Osteoblast (primary cell): ENCODE measurements at regions not wholly inside any gene's neighbourhood (a gene's known extent, or its start where the extent isn't known, plus 50 kb on each side); places are given as distances from the start of the nearest gene placed in this dataset.
A peak's percentile ranks its signal among the peaks of the same experiment; 100 is the strongest.

Source experiments
- DNase-seq: peaks from one replicate; pipeline ENCODE4 v3.0.0; 2011; ENCODE audit warnings: low spot score, mixed read lengths; ENCODE audit not compliant: insufficient read length; ENCODE audit errors: missing footprints
- H2AFZ ChIP-seq: 2 replicates; pipeline ENCODE4 v1.6.0; 2011; ENCODE audit warnings: mild to moderate bottlenecking, low read length
- H3K27ac ChIP-seq: 2 replicates; pipeline ENCODE4 v1.5.1; 2011; ENCODE audit warnings: mild to moderate bottlenecking, low read depth, low read length, moderate library complexity
- H3K27me3 ChIP-seq: 2 replicates; pipeline ENCODE4 v1.6.0; 2012; ENCODE audit warnings: mild to moderate bottlenecking, control low read depth, inconsistent platforms, low read length, moderate library complexity; ENCODE audit not compliant: insufficient read depth
- H3K36me3 ChIP-seq: 2 replicates; pipeline ENCODE4 v1.5.1; 2011; ENCODE audit warnings: mild to moderate bottlenecking, low read length, control low read depth, moderate library complexity; ENCODE audit not compliant: insufficient read depth
- H3K4me1 ChIP-seq: 2 replicates; pipeline ENCODE4 v1.5.1; 2011; ENCODE audit warnings: mild to moderate bottlenecking, low read length, control low read depth, moderate library complexity; ENCODE audit not compliant: insufficient read depth
- H3K4me2 ChIP-seq: 2 replicates; pipeline ENCODE4 v1.6.0; 2011; ENCODE audit warnings: mild to moderate bottlenecking, low read length; ENCODE audit not compliant: insufficient read depth
- H3K4me3 ChIP-seq: fragments of 200-600 bp; sonication (generic); 3 replicates; pipeline ENCODE4 v1.5.1; 2012; ENCODE audit warnings: mild to moderate bottlenecking, low read length, inconsistent platforms; ENCODE audit not compliant: insufficient read depth
- H3K79me2 ChIP-seq: 2 replicates; pipeline ENCODE4 v1.6.0; 2012; ENCODE audit warnings: mild to moderate bottlenecking, low read length, control low read depth, inconsistent platforms; ENCODE audit not compliant: insufficient read depth
- H3K9me3 ChIP-seq: 2 replicates; pipeline ENCODE4 v1.5.1; 2011; ENCODE audit warnings: low read depth, low read length, control low read depth
- H4K20me1 ChIP-seq: 2 replicates; pipeline ENCODE4 v1.6.0; 2012; ENCODE audit warnings: mild to moderate bottlenecking, low read length, control low read depth; ENCODE audit not compliant: insufficient read depth
- TF ChIP-seq, protein P1 (sequence below): IDR thresholded peaks from 2 replicates; pipeline ENCODE4 v1.5.1; 2011; ENCODE audit warnings: mild to moderate bottlenecking, low read depth, low read length, moderate library complexity; ENCODE audit errors: extremely low read depth

DNA sequence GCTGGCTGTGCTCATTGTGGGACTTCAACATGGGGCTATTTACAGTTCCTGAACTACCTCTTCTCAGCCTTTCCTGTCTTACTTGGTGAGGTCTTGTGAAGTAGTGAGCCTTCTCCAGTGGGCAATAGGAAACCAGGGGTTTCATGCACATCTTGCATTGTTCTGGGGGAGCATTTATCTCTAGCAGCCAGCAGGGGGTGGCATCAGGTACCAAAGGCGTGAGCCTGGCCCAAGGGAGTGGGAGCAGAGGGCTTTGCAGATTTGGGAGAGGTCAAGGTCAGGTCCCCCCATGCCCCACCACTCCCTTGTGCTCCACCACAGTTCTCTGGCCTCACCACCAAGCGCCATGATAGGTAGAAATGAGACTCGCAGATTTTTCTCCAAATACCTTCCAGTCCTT is 85.4 kb upstream of the NPTX2 start:
- Histone ChIP-seq H3K9me3 (no peaks in the 10 kb centered on the region), H3K36me3 (no peaks in the 10 kb centered on the region), H3K4me1 (no peaks in the 10 kb centered on the region), H2AFZ (no peak overlapping the region), H4K20me1 (no peaks in the 10 kb centered on the region), H3K27me3 (no peaks in the 10 kb centered on the region), H3K4me2 (no peak overlapping the region), H3K27ac (no peak overlapping the region), H3K4me3 (no peak overlapping the region), H3K79me2 (no peaks in the 10 kb centered on the region)
- DNase-seq: no peak
- TF ChIP-seq, protein P1, sequence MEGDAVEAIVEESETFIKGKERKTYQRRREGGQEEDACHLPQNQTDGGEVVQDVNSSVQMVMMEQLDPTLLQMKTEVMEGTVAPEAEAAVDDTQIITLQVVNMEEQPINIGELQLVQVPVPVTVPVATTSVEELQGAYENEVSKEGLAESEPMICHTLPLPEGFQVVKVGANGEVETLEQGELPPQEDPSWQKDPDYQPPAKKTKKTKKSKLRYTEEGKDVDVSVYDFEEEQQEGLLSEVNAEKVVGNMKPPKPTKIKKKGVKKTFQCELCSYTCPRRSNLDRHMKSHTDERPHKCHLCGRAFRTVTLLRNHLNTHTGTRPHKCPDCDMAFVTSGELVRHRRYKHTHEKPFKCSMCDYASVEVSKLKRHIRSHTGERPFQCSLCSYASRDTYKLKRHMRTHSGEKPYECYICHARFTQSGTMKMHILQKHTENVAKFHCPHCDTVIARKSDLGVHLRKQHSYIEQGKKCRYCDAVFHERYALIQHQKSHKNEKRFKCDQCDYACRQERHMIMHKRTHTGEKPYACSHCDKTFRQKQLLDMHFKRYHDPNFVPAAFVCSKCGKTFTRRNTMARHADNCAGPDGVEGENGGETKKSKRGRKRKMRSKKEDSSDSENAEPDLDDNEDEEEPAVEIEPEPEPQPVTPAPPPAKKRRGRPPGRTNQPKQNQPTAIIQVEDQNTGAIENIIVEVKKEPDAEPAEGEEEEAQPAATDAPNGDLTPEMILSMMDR: no peak

DNA sequence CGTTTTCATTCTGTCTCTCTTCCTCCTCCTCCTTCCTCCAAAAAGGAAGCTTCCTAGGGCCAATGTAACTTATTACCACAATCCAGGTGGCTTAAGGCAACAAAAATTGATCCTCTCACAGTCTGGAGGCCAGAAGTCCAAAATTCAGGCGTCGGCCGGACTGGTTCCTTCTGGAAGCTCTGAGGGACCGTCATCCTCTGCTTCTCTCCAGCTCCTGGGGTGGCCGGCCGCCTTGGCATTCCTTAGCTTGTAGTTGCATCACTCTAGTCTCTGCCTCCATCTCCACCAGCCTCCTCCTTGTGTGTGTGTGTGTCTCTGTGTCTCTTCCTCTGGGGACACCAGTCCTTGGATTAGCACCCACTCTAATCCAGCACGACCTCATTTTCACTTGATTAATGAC is 89.0 kb upstream of the NPTX2 start:
- TF ChIP-seq, protein P1: no peak
- no peaks in the 10 kb centered on the region for H3K9me3 ChIP-seq
- no peaks in the 10 kb centered on the region for H3K27me3 ChIP-seq
- no peaks in the 10 kb centered on the region for H3K36me3 ChIP-seq
- H3K79me2 ChIP-seq: no peaks in the 10 kb centered on the region
- H2AFZ ChIP-seq: no peak overlapping the region
- H3K4me1 ChIP-seq: no peaks in the 10 kb centered on the region
- no peaks in the 10 kb centered on the region for H4K20me1 ChIP-seq
- H3K4me3 ChIP-seq: no peak overlapping the region
- DNase-seq: no peak
- no peak overlapping the region for H3K4me2 ChIP-seq
- H3K27ac ChIP-seq: no peak overlapping the region

DNA sequence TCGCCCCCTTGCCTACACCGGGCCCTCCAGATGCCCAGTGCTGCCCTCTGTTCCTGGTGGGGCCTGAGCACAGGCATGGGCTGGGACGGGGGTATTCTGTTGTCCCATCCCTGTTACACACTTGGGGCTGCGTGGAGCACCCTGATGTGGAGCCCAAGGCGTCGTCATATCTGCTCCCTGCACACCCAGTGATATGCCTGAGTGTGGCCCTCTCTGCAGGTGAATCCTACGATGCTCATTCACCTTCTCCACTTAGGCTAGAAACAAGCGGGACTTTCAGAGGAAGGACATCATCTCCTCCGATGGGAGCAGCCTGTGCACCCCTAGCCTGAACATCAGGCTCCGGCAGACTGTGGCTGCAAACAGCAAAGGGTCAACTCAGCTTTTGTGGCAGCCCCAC is 91.0 kb upstream of the NPTX2 start:
- Histone ChIP-seq H3K27me3 (no peaks in the 10 kb centered on the region), H2AFZ (no peak overlapping the region), H3K36me3 (no peaks in the 10 kb centered on the region), H3K4me2 (no peak overlapping the region), H3K4me1 (no peaks in the 10 kb centered on the region), H3K4me3 (no peak overlapping the region), H3K9me3 (no peaks in the 10 kb centered on the region), H4K20me1 (no peaks in the 10 kb centered on the region), H3K27ac (no peak overlapping the region), H3K79me2 (no peaks in the 10 kb centered on the region)
- peak; percentile 58 for DNase-seq
- TF ChIP-seq, protein P1: no peak

DNA sequence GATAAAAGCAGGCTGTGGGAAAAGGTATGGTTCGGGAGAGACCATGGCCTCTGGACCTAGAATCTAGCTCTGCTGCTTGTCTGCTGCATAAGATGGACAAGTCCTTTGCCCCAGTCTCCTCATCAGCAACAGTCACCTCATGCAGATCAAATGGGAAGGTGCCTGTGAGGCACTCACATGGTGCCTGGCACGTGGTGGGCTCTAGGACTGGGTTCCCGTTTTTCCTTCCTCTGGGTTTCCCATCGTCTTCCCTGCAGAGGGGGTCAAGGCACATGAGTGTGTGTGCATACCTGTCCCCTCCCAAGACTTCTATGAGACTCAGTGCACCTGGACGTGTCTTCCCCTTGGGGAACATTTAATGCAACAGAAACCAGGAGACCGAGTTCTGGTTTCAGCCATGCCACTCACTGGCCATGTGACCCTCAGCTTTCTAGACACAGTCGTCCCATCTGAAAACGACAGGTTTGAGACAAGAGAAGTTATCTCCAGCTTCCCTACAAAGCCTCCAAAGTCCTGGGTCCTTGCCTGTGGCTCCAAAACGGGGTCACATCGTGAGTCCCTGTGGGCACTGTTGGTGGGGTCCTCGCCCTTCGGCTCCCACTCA is 95.9 kb upstream of the NPTX2 start:
- DNase-seq: peak; percentile 69
- H3K27me3 ChIP-seq: no peaks in the 10 kb centered on the region

More for the DNA sequence above, 95.9 kb upstream of the NPTX2 start:
- Histone ChIP-seq H3K4me1 (no peaks in the 10 kb centered on the region), H4K20me1 (no peaks in the 10 kb centered on the region), H3K4me2 (no peak overlapping the region), H3K79me2 (no peaks in the 10 kb centered on the region), H2AFZ (no peak overlapping the region), H3K4me3 (no peak overlapping the region), H3K27ac (no peak overlapping the region), H3K9me3 (no peaks in the 10 kb centered on the region), H3K36me3 (no peaks in the 10 kb centered on the region)
- TF ChIP-seq, protein P1: no peak
